GM19043 (cell line): ENCODE measurements at regions not wholly inside any gene's neighbourhood (a gene's known extent, or its start where the extent isn't known, plus 50 kb on each side); places are given as distances from the start of the nearest gene placed in this dataset.

Source experiments
- ATAC-seq: cut with Tn5 transposase; IDR thresholded peaks from one replicate; pipeline ENCODE4 v1.9.1; 2021; ENCODE audit warnings: low read depth; ENCODE audit not compliant: unreplicated experiment

DNA sequence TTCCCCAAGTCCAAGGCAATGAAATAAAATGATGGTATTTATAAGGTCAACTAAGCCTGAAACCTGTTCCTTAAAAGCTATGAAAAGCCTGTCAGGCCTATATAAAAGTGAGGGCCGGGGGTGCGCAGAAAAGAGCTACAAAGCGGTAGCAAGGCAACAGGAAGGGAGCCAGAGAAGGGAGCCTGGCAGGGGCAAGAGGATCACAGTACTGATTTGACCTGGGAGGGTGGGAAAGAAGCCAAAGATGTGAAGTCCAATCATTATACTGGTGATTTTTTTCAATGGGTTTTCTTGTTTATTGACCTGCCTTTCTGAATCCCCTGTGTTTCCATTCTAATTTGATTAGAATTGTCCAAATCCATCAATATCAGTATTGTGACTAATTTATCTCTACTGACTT lies 64.3 kb upstream of the STT3B start:
- ATAC-seq, result no peak

DNA sequence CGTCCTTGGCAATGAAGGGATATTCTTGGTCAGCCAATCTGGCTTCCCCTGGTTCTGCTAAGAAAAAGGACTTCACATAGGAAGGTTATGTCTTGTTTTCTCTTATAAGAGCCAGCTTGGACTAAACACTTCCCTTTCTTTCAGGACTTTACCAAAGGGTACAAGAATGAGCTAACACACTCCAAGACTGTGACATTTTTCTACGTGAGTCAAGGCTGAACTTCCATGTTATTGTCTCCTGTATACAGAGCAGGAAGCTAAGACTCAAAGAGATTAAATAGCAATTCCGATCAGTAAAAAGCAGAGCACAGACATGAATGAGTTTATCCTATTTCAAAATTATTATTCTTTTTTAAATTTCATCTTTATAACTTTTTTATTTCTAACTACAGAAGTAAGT lies 63.3 kb upstream of the STT3B start:
- no peak for ATAC-seq

DNA sequence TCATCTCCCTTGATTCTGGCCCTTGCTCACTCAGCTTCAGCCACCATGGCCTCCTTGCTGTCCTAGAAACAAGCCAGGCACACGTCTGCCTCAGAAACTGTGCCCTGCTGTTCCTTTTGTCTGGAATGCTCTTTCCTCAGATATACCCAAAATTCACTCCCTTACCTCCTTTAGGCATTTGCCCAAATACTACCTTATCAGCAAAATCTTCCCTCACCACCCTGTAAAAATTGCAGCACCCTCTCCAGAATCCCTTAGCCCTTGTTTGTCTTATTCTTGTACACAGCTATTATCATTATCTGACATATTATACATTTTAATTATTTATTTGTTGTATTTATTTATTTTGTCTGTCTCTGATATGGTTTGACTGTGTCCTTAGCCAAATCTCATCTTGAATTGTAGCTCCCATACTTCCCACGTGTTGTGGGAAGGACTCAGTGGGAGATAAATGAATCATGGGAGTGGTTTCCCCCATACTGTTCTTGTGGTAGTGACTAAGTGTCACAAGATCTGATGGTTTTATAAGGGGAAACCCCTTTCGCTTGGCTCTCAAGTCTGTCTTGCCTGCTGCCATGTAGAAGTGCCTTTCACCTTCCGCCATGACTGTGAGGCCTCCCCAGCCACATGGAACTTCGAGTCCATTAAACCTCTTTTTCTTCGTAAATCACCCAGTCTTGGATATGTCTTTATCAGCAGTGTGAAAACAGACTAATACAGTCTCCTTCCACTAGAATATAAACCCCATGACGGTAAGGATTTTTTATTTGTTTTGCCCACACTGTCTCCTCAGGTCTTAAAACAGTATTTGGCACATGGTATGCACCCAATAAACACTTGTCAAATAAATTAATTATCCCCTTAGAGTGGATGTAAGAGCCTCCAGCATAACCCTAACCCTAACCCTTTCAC lies 60.0 kb upstream of the STT3B start:
- ATAC-seq, result no peak

DNA sequence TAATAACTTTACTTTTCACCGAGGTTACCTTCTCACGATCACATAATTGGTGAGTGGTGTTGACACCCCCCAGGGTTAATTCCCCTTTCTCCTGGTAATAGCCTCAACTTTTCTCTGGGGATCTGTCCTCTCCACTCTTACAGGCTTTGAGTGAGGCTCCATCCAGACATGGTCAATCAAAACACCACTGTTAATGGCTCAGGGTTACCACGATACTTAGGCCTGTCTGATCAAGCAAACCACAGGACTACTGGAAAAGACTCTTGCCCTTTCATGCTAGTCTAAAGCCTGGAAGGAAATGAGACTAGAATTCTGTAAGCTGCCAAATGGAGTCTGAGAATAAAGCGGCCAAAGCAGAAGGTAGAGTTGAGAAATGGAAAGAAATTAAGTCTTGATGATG lies 56.5 kb upstream of the STT3B start:
- ATAC-seq, result no peak

DNA sequence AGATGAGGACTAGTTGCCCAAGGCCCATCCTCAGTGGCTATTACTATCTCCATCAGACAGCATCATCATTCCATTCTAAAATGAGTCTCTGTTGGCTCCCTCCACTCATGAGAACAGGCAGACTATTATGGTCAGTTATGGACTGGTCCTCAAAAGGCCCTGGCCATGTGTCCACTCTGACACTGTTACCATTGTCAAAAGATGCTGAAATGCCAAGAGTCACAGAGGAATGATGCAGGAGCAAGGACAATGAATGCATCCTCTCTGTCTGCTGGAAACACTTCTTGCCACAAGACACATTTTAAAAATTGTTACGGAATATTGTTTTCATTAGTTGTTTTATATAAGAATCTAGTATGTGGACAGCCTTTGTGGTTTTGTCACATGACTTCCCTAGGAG lies 53.3 kb upstream of the STT3B start:
- ATAC-seq, result no peak

DNA sequence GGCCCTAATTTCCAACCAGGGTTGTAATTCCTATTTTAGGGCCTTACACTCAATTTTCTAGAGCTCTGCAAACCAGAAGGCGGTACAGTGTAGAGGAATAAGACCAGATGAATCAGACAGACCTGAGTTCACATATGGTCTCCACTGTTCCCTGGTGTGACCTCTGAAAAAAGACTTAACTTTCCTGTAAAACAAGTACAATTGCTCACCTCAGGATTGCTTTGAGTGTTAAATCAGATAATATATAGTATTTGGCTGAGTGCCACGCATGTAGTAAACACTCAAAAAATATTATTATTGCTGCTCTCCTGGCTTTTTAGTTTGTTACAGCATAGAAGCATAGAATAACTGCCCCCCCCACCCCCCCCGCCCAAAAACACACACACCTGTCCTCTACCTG lies 51.0 kb upstream of the STT3B start:
- ATAC-seq, result no peak

DNA sequence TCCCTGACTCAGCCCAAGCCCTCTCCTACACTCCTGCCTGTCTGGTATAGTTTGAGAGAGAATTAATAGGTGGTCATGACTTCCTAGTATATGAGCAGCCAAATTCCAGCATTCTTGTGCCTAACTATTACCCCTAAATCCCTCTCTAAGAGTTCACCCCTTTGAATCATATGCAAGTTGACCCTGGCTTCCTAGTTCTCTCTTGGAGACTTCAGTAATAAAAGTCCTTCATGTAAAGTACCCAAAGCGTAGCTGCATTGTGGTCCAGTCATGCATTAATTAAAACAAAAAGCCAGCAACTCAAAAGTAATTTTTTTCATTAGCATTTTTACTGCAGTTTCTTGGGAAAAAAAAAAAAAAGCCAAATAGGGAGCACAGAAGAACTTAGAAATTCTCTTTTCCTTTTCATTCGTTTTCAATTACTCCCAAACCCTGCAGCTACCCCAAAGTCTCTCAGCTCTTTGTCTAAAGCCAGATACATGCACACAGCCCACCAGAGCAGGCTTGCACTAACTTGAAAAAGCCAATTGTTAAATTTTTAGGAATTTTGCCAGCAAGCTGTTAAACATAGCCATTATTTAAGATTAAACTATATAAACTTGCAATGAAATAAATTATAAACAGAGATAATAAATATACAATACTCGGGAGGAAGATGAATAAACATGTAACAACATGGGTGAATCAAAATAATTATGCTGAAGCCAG lies 50.1 kb upstream of the STT3B start:
- ATAC-seq, result no peak
